Fibroblast of lung (primary cell): ENCODE measurements at regions not wholly inside any gene's neighbourhood (a gene's known extent, or its start where the extent isn't known, plus 50 kb on each side); places are given as distances from the start of the nearest gene placed in this dataset.

Experiments used
- EZH2 ChIP-seq: IDR thresholded peaks from 2 replicates; pipeline ENCODE4 v1.5.1; 2012; ENCODE audit warnings: low read length, control low read depth, mild to moderate bottlenecking; ENCODE audit errors: missing control alignments
- TF ChIP-seq, protein P1 (sequence below), 2 donors: IDR thresholded peaks in 1 of 2; conservative IDR thresholded peaks in 1 of 2; 1 replicate in 1 of 2; 2 replicates in 1 of 2; pipeline ENCODE4 v1.5.1; 2011 to 2012; ENCODE audit warnings: low read length in 2 of 2, control low read depth in 1 of 2, inconsistent platforms in 1 of 2, low read depth in 1 of 2, mild to moderate bottlenecking in 1 of 2

DNA sequence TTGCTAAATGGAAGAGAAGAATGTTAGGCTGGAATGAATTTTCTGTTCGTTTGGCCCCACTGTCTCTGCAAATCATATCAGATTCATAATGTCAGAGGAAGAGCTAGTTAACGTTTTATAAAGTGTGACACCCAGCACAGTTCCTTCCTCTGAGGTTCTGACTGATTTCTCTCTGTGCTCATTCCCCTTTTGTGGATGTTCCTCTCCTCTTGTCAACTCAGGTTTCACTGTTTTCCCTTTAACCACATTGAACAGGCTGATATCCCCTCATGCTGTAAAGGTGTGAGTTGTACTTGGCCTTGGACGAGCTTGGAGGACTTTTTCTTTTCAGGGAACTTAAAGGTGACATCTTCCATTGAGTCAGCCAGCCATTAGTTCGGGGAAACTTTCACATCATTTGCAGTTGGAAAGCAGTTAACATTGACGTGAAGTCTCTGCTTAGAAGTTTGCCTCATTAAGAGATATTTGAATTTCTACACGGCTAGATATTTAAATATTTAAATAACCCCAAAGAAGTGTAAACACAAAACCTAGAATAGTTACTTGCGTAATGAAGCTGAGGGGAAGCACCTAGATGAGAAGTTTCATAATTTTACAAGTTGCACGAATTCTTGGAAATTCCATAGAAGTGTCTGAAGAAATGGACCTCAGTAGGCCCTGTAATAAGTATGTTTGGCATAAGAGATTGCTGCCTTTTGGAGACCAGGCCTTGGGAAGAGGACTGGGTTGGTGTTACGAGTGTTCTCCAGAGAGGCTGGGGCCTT, 101.5 kb upstream of the EGR2 start:
- TF ChIP-seq, protein P1, sequence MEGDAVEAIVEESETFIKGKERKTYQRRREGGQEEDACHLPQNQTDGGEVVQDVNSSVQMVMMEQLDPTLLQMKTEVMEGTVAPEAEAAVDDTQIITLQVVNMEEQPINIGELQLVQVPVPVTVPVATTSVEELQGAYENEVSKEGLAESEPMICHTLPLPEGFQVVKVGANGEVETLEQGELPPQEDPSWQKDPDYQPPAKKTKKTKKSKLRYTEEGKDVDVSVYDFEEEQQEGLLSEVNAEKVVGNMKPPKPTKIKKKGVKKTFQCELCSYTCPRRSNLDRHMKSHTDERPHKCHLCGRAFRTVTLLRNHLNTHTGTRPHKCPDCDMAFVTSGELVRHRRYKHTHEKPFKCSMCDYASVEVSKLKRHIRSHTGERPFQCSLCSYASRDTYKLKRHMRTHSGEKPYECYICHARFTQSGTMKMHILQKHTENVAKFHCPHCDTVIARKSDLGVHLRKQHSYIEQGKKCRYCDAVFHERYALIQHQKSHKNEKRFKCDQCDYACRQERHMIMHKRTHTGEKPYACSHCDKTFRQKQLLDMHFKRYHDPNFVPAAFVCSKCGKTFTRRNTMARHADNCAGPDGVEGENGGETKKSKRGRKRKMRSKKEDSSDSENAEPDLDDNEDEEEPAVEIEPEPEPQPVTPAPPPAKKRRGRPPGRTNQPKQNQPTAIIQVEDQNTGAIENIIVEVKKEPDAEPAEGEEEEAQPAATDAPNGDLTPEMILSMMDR (conservative IDR thresholded peaks at IDR 0.05 in 1 of 2, IDR thresholded peaks at IDR 0.05 in 1 of 2; ENCODE audit: low read depth in 1 of 2, low read length in 2 of 2), result no peak
- no peak for TF ChIP-seq EZH2
